Panc1 (cell line): ENCODE measurements at regions not wholly inside any gene's neighbourhood (a gene's known extent, or its start where the extent isn't known, plus 50 kb on each side); places are given as distances from the start of the nearest gene placed in this dataset.
"Not testable (repeated sequence)": the region's sequence is repeated elsewhere in the genome, so short reads cannot be mapped to it uniquely, and the experiment has no call there.

Experiments used
- ATAC-seq: fragments of 200-7000 bp; cut with Tn5 transposase; 2 replicates; pipeline ENCODE4 v1.9.1; 2020; ENCODE audit warnings: mild to moderate bottlenecking, moderate library complexity
- BruUV-seq: library from RNA; stranded (reverse); fragments of 400-500 nt; replicated peaks from 2 replicates; lab custom pipeline; 2021; lab: Mats Ljungman, UMichigan
- CTCF ChIA-PET: fragments of 300-600 bp; sonication (Branson Sonifier 250); formaldehyde crosslinking; loops from one replicate; lab custom pipeline; 2022; ENCODE audit warnings: antibody characterized with exemption; lab: Charles Lee
- POLR2A ChIA-PET: fragments of 300-600 bp; sonication (Branson Sonifier 250); formaldehyde crosslinking; loops from one replicate; lab custom pipeline; 2022; ENCODE audit warnings: antibody characterized with exemption; lab: Charles Lee
- DNase-seq: peaks from one replicate; pipeline ENCODE4 v3.0.0-alpha.2; 2010; ENCODE audit warnings: low read depth, low spot score
- H3K27ac ChIP-seq: 2 replicates; pipeline ENCODE4 v1.5.1; 2011; ENCODE audit warnings: mild to moderate bottlenecking, low read length, inconsistent platforms
- H3K27me3 ChIP-seq: fragments of 200-500 bp; sonication (Bioruptor generic); 2 replicates; pipeline ENCODE4 v1.6.0; 2014; ENCODE audit warnings: low read length, inconsistent platforms; ENCODE audit not compliant: control insufficient read depth, insufficient read depth
- H3K36me3 ChIP-seq: fragments of 200-500 bp; sonication (Bioruptor generic); 2 replicates; pipeline ENCODE4 v1.5.1; 2014; ENCODE audit warnings: inconsistent platforms, mild to moderate bottlenecking, low read length, moderate library complexity; ENCODE audit not compliant: control insufficient read depth, insufficient read depth
- H3K4me1 ChIP-seq: 2 replicates; pipeline ENCODE4 v1.5.1; 2011; ENCODE audit warnings: inconsistent platforms, mild to moderate bottlenecking, low read length, moderate library complexity; ENCODE audit not compliant: control insufficient read depth, insufficient read depth
- H3K4me3 ChIP-seq, 2 experiments: 2 replicates each; pipeline ENCODE4 v1.5.1; 2011 to 2012; ENCODE audit warnings: low read depth in 2 of 2, low read length in 2 of 2, mild to moderate bottlenecking in 2 of 2, inconsistent platforms in 1 of 2, moderate library complexity in 1 of 2
- H3K9me3 ChIP-seq: fragments of 200-500 bp; sonication (Bioruptor generic); 2 replicates; pipeline ENCODE4 v1.5.1; 2014; ENCODE audit warnings: low read depth, mild to moderate bottlenecking, inconsistent platforms, low read length, moderate library complexity; ENCODE audit not compliant: control insufficient read depth, insufficient read depth
- CTCF ChIP-seq: fragments of 450-650 bp; IDR thresholded peaks from 2 replicates; pipeline ENCODE4 v1.5.1; 2017; ENCODE audit warnings: mild to moderate bottlenecking
- POLR2AphosphoS5 ChIP-seq: IDR thresholded peaks from 2 replicates; pipeline ENCODE4 v1.6.1; 2012; ENCODE audit warnings: mild to moderate bottlenecking, low read depth, low read length, moderate library complexity
- REST ChIP-seq, 2 experiments: IDR thresholded peaks; 2 replicates each; pipeline ENCODE4 v1.6.1; 2011 to 2012; ENCODE audit warnings: low read depth in 2 of 2, control low read depth in 1 of 2, low read length in 1 of 2, mild to moderate bottlenecking in 1 of 2, moderate library complexity in 1 of 2; ENCODE audit not compliant: insufficient read depth in 1 of 2
- SIN3A ChIP-seq: IDR thresholded peaks from 2 replicates; pipeline ENCODE4 v1.6.1; 2012; ENCODE audit warnings: low read depth, mild to moderate bottlenecking, low read length, moderate library complexity, borderline replicate concordance; ENCODE audit not compliant: insufficient read depth
- TCF7L2 ChIP-seq: IDR thresholded peaks from 2 replicates; pipeline ENCODE4 v1.6.1; 2011; ENCODE audit warnings: mild to moderate bottlenecking, low read depth, low read length, inconsistent platforms
- in situ Hi-C: cut with HindIII; loops from 2 replicates; pipeline ENCODE4 v1.10.0; 2016; ENCODE audit warnings: low sequenced_read_pairs, low pct_unique_long_range_greater_than_20kb
- intact Hi-C: fragments of 100-400 bp; cut with micrococcal nuclease; formaldehyde crosslinking; loops from one replicate; pipeline ENCODE4 v1.10.0; 2022; ENCODE audit not compliant: unreplicated experiment

GRCh38 chr6:118704915-118705314, 53.5 kb upstream of the CEP85L start:
- in situ Hi-C loops (no loop called here), intact Hi-C loops (no loop called here)
- ATAC-seq (no peak), DNase-seq (no peak)
- Histone ChIP-seq H3K36me3 (no peaks in the 10 kb centered on the region; the same call in 1 of the 2 replicates), H3K9me3 (no peaks in the 10 kb centered on the region), H3K27ac (no peak overlapping the region), H3K27me3 (no peaks in the 10 kb centered on the region), H3K4me1 (peaks cover 8% of the 10 kb centered on the region), H3K4me3 (no peak overlapping the region)
- CTCF ChIA-PET, result no interaction called here
- BruUV-seq, result no TSS peak
- POLR2A ChIA-PET, result no interaction called here
- TF ChIP-seq SIN3A, result no peak
- TF ChIP-seq TCF7L2, result no peak
- no peak for TF ChIP-seq CTCF
- no peak for TF ChIP-seq REST (IDR thresholded peaks at IDR 0.05; ENCODE audit: insufficient read depth in 1 of 2, low read depth in 2 of 2, low read length in 1 of 2)
- no peak for TF ChIP-seq POLR2AphosphoS5

GRCh38 chr6:118701260-118701659, 49.9 kb upstream of the CEP85L start:
- BruUV-seq, H3K4me3 ChIP-seq, H3K27ac ChIP-seq, DNase-seq, H3K27me3 ChIP-seq, H3K36me3 ChIP-seq, intact Hi-C loops, CTCF ChIA-PET, in situ Hi-C loops, H3K9me3 ChIP-seq, ATAC-seq, POLR2A ChIA-PET, H3K4me1 ChIP-seq: not testable (repeated sequence)
